COR-L47 (cell line): ENCODE measurements at regions not wholly inside any gene's neighbourhood (a gene's known extent, or its start where the extent isn't known, plus 50 kb on each side); places are given as distances from the start of the nearest gene placed in this dataset.
"Not testable (repeated sequence)": the region's sequence is repeated elsewhere in the genome, so short reads cannot be mapped to it uniquely, and the experiment has no call there.

Source experiments
- DNase-seq: peaks from one replicate; lab custom pipeline; 2025; lab: John Stamatoyannopoulos, UW

GRCh38 chr4:82077471-82077995 is 296.3 kb downstream of the HNRNPD start:
- not testable (repeated sequence) for DNase-seq

- DNase-seq = no peak
Observed at GRCh38 chr4:82076809-82077208, 297.0 kb downstream of the HNRNPD start.

- DNase-seq = no peak
Observed at GRCh38 chr4:82076359-82076758, 297.4 kb downstream of the HNRNPD start.

- DNase-seq = no peak
Observed at GRCh38 chr4:82071951-82072350, 301.8 kb downstream of the HNRNPD start.

GRCh38 chr4:82069883-82070638 is 303.7 kb downstream of the HNRNPD start:
- no peak for DNase-seq

GRCh38 chr4:82063017-82063416 is 310.8 kb downstream of the HNRNPD start:
- DNase-seq = no peak

GRCh38 chr4:82057990-82058544 is 315.7 kb downstream of the HNRNPD start:
- no peak for DNase-seq

- no peak for DNase-seq
Observed at GRCh38 chr4:82055156-82055555, 318.6 kb downstream of the HNRNPD start.

- peak; percentile 31 for DNase-seq
Observed at GRCh38 chr4:82053396-82053795, 320.4 kb downstream of the HNRNPD start.

GRCh38 chr4:82050796-82051195 is 323.0 kb downstream of the HNRNPD start:
- no peak for DNase-seq

GRCh38 chr4:82049294-82049693 is 324.5 kb downstream of the HNRNPD start:
- no peak for DNase-seq

- no peak for DNase-seq
Observed at GRCh38 chr4:82047731-82048130, 326.1 kb downstream of the HNRNPD start.

- DNase-seq = no peak
Observed at GRCh38 chr4:82046796-82047195, 327.0 kb downstream of the HNRNPD start.

- DNase-seq = no peak
Observed at GRCh38 chr4:82045267-82045666, 328.5 kb downstream of the HNRNPD start.

GRCh38 chr4:82044141-82044993 is 329.4 kb downstream of the HNRNPD start:
- DNase-seq = peak; percentile 78

GRCh38 chr4:82043809-82044137 is 330.0 kb downstream of the HNRNPD start:
- DNase-seq = peak; percentile 47

- peak; percentile 19 for DNase-seq
Observed at GRCh38 chr4:82043081-82043808, 330.5 kb downstream of the HNRNPD start.

GRCh38 chr4:82042042-82042441 is 331.7 kb downstream of the HNRNPD start:
- no peak for DNase-seq

GRCh38 chr4:82038936-82039335 is 334.9 kb downstream of the HNRNPD start:
- DNase-seq = no peak

- DNase-seq = no peak
Observed at GRCh38 chr4:82036181-82036580, 337.6 kb downstream of the HNRNPD start.

GRCh38 chr4:82034878-82035277 is 338.9 kb downstream of the HNRNPD start:
- no peak for DNase-seq

GRCh38 chr4:82033862-82034261 is 339.9 kb downstream of the HNRNPD start:
- DNase-seq = no peak
